Islet of Langerhans (tissue), 1 donor: ENCODE measurements at regions not wholly inside any gene's neighbourhood (a gene's known extent, or its start where the extent isn't known, plus 50 kb on each side); places are given as distances from the start of the nearest gene placed in this dataset.

Source experiments
- FAIRE-seq: peaks from one replicate; lab custom pipeline; 2011; peaks lifted over from hg19 to GRCh38; lab: Jason Lieb, UNC

DNA sequence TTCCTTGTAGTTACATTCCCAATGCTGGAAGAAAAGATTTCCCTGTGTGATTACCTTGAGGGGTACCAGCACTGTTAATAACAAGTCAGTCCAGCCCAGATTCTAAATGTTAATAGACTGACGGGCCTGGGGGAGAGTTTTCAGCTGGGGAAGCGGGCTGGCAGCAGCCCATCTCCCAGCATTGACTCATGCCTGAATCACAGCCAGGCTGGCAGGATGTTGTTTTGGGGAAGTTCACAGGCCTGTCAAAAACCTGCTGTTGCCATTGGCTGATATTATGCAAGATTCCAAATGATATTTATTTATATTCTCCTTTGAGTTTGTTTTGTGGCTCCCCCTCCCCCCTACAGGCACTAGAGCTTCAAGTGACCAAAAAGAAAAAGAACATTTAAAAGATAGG is 213.9 kb upstream of the CNR1 start:
- no peak for FAIRE-seq

DNA sequence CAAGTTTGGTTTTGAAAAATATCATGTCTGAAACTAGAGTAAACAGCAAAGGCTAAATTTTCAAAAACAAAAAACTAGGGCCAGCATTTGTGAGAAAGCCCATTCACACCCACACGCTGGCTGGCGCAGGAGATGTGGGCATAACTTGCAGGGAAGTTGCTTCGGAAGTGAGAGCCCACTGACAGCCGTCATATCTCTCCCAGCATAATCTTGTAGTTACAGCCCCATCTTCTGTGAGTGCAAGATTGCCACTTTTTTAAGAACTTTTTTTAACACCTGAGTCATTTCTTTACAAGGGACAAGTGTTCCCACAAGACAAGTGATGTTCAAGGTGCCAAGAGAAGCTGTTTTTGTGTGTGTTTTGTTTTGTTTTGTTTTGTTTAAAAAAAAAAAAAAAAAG is 212.5 kb upstream of the CNR1 start:
- FAIRE-seq: no peak

DNA sequence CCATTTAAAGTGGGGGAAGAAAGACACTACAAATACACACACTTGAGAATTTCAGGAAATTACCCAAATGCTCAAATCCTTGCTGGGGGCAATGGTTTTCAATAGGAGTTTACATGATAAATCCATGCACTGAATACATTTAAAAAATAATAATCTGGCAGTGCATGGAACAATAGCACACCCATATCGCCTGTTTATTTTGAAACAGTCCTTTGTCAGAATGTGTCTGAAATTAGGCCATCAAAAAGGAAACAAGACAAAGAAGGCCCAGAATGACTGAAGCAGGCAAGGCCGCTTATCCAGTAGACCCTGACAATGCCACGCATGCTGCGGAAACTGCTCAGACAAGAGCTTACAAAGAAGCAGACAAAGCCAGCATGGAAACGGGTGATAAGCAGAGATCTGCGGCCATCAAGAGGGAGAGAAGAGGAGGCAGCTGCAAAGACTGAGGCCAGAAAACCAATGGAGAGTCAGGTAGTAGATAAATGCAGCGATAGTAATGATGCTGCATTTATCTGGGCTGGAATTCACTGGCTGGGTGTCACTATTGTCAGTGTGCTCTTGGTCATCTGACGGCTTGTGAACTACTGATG is 211.9 kb upstream of the CNR1 start:
- FAIRE-seq: no peak

DNA sequence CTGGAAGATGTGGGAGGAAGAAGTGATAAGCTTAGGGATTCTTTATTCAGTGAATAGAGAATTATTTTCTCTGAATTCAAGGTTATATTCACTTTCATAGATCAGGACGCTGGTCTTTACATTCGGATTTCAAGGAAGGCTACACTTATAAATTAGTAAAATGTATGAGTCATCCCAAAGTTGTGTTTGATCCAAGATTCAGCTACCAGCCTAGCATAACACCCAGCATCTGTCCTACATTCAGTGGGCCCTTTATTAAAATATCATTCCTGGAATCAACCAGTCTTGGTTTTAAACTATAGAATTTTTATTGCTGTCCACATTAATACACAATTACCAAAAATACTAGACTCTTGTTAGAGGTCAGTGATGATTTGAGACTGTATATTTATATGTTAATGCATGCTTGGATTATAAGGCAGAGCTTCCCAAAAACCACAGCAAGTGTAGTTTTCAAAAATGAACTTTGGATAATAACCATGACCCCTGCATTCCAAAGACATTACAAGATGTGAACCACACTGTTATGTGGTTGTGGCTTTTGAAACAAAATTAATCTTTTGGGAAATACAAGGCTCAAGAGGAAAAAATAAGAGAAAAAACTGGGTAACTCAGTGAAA is 210.7 kb upstream of the CNR1 start:
- no peak for FAIRE-seq

DNA sequence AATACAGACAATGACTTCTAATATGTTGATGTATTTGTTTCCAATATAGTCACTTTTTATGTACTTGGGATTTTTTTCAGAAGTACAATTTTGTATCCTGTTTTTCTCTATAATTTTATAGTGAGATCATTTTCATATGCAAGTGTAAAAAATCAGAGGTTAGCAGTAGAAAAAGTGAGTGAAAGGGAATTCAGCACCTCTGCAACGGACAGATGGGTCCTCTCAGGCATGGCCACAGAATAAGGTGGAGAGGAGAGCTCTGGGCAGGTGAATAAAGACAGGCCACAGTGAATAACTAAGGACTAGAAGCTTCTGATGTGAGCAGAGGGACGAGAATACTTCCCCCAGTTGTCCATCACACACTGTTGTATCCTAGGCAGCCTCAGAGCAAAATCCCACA is 210.1 kb upstream of the CNR1 start:
- FAIRE-seq: no peak

DNA sequence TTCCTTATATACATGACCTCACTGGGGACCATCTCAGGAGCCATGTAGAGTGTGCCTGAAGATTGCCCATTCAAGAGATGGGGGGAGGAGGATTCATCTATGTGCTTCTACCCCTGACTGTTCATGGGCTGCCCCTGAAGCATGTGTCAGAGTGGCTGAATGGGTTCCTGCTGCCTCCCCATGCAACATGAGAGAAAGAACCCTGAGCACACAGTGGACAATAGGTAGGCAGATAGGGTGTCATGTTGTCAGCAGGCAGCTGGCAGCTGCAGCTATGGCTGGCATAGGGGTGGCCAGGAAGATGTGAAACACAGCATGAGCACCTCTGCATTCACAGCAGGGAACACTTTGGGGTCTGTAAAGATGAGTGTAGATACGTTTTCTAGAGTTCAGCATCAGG is 208.4 kb upstream of the CNR1 start:
- FAIRE-seq: no peak

DNA sequence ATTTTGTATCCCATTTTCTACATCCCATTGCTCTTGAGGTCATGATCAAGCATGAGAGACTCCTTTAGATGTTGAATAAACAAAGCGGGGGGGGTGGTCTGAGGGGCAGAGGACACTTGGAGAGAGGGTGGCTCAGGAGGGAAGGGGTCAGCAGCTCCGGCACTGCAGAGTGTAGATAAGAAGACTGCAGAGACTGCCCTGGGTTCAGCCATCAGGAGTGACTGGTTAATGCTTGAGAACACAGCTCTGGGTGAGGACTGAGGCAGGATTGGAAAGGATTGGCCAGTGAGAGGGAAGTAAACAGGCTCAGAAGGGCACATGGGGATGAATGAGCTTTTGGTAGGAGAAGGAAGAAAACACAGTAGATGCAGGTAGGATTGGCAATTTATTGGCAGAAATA is 205.3 kb upstream of the CNR1 start:
- no peak for FAIRE-seq

DNA sequence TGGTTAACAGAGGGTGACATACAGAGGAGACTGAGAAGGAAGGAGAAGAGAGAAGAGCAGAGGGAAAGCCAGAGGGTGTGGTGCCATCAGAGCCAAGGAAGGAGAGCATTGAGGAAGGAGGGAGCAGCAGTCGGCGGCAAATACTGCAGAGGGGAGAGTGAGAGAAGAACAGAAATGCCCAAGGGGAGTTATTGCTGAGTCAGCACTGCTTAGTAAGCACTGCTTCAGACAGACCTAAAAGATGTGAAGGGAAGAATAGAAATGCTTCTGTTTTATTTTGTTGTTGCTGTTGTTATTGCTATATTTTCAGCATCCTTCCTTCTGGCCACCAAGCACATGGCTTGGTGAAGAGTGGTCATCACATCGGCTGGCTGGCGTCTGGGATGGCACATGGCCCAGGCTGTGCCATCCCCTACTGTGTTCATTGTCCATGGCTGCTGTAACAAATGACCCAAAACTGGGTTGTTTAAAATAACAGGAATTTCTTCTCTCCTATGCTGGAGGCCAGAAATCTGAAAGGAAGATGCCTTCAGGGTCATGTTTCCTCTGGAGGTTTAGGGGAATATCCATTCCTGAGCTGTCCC is 204.1 kb upstream of the CNR1 start:
- FAIRE-seq: no peak

DNA sequence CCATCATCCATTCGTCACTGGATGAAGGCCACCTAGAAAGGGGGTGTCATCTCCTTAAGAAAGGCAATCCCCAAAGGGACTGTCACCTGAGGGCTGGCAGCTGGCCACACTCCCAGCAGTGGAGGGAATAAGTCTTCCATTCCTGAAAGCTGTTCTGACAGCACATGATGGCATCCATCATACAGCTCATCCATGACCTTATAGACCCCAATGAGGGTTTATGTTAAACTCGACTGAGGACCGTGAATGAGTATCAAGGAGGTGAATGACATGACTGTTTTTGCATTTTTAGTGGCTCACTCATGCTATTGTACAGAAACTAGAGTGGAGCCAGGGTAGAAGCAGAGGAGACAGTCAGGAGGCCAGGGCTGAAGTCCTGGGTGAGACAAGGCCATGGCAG is 203.1 kb upstream of the CNR1 start:
- FAIRE-seq: no peak

DNA sequence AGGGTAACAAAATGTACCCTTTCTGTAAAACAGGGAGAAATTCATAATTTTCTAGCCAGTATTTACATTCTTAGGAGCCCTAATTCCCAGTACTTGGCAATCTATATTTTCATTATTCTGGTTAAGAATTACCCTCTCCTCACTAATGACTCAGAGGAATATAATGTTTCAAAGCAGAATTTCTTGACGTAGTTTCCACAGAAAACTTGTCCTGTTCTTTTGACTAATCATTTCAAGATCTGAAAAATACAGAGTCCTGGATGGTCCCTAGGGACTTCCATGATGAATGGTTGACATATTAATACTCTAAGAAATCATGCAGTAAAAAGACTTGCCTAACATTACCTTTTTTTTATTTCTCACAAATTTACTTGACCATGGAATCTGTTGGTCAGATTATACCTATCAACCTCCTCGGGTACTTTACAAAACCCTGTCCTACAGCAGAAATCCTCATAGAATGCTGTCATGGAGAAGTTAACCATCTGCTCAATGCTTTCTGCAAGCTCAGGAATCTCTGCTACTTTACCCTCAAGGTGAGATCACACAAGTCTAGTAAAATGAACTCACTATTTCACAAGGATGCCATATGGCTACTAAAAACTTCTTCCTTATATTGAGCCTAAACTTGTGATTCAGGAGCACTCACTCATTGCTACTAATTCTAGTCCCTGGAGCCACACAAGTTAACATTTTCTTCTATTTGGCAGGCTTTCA is 202.1 kb upstream of the CNR1 start:
- FAIRE-seq: no peak

DNA sequence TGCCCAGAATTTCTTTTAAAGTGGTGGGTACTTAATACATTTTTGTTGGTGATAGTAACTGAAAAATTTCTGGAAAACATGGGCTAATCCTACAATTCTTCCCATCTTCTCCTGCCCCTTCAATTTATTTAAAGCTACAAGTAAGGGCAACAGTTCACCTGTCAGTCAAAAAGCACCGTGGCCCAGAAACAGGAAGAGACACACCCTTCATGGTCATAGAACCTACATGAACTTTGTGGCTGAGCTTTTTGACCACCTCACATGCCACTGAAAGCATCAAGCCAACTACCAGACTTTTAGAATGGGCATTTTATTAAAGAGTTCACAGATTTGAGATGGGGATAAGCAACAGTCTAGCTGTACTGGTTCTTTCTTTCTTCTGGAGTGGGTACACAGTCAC is 201.1 kb upstream of the CNR1 start:
- FAIRE-seq: no peak

DNA sequence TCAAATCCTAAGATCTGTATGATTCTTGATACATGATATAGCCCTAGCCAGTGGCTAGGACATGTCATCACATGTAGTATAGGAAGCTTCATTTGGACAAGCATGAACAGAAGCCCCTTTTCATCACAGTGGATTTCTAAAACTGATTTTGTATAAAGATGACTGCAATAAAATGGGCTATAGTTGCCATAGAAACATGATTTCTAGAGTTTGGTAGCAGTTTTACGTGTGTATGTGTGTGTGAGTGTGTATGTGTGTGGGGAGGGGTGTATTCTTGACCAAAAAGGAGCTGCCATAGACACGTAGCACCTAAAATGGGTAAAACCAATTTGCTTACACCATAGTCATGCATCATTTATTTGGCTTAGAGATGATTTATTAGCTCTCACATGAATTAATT is 200.5 kb upstream of the CNR1 start:
- FAIRE-seq: no peak

DNA sequence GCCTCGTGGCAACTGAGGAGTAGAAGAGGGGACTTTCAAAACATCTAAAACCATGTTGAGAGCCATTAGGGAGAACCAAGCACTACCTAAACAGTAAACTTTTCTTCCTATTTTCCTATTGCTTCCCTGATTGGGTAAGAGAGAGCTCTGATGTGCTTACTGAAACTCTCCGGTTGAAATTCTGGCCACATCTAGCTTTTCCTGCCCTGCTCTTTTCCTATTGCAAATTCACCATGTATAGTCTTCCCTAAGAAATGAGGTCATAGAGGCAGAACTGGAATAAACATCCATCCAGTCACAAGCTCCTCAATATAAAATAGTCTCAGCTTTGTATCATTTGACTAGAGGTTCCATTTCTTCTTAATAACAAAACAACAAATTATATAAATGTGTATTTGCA is 199.5 kb upstream of the CNR1 start:
- no peak for FAIRE-seq

DNA sequence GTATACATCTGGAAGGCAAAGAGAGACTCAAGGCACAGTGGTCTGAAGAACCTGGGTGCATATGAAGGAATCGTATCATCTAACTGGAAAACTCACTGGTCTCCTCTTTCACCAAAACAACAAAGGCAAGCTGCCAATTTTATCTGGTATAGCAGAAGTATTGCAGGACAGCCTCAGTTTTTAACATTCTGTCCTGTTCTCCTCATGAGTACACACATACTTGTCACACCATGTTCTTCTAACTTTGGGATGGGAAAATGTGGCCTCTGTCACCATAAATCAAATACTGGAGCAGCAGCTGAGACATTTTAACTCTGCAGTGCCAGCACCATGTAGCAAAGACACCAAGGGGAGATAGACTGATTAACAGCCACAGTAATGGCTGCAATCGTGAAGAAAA is 199.1 kb upstream of the CNR1 start:
- no peak for FAIRE-seq

DNA sequence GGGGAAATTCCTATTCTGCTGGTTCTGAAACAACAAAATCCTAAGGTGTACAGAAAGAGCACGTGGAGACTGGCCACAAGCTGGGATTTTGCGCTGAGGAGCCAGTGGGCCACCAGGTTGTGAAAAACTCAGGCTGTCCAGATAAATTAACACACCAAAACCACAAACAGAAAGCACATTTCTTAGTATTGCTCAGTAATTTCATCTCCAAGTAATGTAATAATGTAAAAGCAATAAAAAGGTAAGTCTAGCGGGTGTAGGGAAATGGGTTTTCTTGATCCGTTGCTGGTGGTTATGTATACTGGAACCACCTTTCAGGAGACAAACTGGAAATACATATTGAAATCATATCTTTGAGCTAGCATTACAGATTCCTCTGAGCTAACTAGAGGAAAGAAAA is 195.6 kb upstream of the CNR1 start:
- no peak for FAIRE-seq

DNA sequence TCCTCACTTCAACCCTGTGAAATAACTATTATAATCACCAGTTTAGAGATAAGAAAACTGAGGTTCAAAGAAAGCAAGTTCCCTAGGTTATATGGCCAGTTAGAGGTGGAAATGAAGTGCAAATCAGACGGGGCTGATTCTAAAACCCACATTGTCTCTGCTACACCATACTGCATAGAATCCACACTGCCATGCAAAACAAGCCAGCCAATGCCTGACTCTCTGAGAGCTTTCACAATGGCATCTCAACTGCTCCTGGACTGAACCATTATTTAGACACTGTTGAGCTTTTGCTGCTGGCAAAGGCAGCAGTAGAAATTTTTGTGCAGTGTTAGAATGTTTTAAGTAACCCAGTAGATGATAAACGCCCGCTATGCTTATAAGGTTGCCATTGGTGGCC is 195.2 kb upstream of the CNR1 start:
- FAIRE-seq: no peak

DNA sequence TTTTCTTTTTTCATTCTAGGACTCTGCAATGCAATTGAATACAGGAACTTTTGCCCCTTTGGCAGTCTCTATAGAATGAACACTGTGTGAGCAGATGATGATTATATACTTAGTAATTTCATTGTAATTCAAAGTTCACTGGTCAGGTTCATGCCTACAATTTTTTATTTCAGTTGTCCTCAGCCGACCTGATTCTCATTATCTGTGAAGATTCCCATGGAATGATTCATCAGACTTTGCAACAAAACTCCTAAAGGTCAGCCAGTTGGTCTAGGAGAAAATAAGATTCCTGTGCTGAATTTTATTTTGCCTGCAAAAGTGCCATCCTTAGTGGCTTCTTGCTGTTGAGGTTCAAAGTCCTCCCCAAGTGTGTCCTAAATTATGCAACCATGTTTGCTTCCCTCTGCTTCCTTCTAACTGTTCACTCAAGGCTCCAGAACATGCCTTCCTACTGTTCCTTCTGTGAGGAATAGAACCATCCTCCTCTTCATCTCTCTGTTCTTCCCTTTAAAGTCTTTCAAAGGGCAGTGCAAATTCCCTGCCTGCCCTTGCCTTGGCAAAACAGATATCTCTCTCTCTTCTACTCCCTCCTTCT is 194.2 kb upstream of the CNR1 start:
- FAIRE-seq: no peak

DNA sequence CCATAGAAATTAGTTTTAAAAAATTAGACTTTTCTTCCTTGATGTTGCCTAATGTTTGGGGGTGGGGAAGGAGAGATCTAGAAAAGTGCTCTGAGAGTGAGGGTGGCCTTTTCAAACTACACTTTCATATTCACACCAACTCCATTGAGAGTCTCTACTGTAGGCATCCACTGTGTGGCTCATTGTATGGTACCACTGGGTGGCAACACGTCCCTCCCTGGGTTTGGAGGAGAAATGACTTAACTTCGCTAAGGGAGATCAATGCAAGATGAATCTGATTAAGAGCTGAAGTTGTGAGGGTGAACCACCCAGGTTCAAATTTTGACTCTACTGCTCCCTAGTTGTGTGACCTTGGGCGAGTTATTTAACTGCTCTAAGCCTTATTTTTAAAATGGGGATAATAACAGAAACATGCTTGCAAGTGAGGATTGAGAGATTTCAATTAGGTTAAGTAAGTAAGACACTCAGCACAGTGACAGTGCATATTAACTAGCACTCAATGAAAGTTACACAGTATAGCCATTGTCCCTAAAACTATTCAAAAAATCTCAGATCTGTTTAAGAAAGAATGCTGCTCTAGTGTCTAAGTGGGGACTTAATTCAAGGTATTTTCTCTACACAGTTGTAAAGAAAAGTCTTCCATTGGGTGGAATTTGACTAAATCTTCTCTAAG is 193.5 kb upstream of the CNR1 start:
- no peak for FAIRE-seq

DNA sequence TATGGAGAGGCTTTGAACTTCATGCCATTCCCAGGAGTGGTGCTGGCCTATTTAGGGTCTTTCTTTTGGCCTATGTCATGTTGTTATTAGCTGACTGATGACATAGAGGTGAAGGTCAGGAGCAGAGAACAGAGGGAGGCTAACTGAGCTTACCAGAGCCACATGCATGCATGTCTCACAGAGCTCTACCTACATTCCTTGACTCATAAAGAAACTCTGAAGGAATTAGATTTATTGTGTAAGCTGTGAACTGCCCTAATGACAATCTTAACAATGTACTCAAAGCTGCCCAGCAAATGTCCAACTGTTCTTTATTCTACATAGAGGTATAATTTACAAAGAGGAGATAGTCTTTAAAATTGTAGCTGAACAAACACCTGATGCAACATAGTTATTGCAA is 192.7 kb upstream of the CNR1 start:
- FAIRE-seq: no peak

DNA sequence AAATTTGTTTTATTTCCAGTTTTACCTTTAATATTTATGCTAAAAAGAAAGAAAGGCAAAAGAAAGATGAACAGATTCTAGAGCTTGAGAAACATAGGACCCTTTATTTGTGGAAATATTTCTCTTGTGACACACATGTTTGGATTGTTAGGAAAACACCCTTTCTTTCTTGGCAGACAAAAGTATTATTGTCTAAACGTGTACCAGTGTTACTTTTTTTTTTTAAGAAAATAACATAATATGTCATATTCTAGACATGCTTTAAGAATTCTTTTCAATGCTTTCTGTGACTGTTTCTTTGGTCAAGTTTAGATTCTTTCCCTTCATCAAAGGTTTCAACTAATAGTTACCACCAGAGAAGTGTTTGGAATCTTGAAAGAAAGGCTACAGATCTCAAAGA is 183.4 kb upstream of the CNR1 start:
- FAIRE-seq: no peak

DNA sequence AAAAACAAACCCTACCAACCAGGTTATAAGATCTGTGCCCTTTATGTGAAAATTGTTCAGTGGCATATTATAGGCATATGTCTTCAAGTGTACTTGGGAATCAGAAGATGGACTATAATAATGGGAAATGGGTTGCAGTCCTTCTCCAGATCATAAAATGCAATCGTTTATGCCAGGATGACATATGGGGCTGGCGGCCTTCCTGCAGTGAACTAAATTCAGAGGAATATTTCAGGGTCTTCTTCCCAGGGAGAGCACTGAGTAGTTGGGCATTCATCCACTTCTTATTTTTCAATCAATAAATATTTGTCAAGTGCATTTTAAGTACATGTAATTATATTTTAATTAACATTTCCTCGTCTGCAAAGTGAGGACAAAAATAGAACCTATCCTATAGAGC is 176.2 kb upstream of the CNR1 start:
- FAIRE-seq: no peak

DNA sequence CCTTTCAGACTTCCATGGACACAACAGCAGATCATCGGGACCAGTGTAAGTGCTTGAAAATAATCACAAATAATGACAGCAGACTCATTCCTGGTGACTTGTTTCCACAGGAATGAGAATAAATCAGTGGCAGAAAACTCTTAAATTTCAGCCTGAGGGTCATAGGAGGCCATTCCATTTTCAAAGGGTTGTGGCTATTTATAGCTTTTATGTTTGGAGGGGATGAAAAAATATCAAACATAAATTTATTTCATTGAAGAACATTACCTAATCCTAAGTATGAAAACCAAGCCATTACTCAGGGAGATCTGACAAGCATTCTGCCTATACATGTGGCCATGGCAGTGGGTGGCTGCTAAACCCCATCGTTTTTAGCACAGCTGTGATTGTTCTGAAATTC is 173.6 kb upstream of the CNR1 start:
- FAIRE-seq: no peak

DNA sequence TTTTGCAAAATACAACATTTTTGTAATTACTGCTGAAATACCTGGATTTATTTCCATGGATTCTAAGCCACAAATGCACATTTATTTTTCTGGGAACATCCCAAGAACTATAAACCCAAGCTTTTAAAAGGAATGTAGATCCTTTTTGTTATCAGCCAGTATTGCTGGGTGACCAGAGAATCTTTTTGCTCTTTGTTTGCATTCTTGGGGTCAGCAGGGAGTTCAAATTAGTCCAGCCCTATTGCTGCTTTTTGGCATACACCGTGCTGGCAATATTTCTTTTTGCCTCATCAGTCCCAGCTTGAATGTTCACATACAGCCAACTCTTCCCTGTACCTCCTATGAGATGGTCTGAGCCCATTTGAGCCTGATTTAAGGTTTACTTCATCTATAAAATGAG is 155.2 kb upstream of the CNR1 start:
- FAIRE-seq: no peak
